H9 (cell line): ENCODE measurements at regions not wholly inside any gene's neighbourhood (a gene's known extent, or its start where the extent isn't known, plus 50 kb on each side); places are given as distances from the start of the nearest gene placed in this dataset.

Experiments used
- DNase-seq: peaks from one replicate; pipeline ENCODE4 v3.0.0-alpha.2; 2017
- H2AFZ ChIP-seq: one replicate; pipeline ENCODE4 v1.6.1; 2013; ENCODE audit warnings: mild to moderate bottlenecking, low read length, control low read depth, moderate library complexity
- H2AK5ac ChIP-seq: 2 replicates; pipeline ENCODE4 v1.6.1; 2013; ENCODE audit warnings: low read length, control low read depth, mixed read lengths; ENCODE audit not compliant: insufficient read length
- H2BK120ac ChIP-seq: one replicate; pipeline ENCODE4 v1.6.1; 2013; ENCODE audit warnings: low read depth, mild to moderate bottlenecking, low read length, control low read depth, inconsistent platforms; ENCODE audit not compliant: poor library complexity, severe bottlenecking
- H2BK12ac ChIP-seq: 2 replicates; pipeline ENCODE4 v1.6.1; 2013; ENCODE audit warnings: low read length, control low read depth, mixed read lengths, low read depth; ENCODE audit not compliant: insufficient read length
- H2BK15ac ChIP-seq: 2 replicates; pipeline ENCODE4 v1.6.1; 2013; ENCODE audit warnings: low read depth, low read length, control low read depth
- H2BK20ac ChIP-seq: one replicate; pipeline ENCODE4 v1.6.1; 2013; ENCODE audit warnings: low read depth, mild to moderate bottlenecking, low read length, control low read depth, inconsistent platforms; ENCODE audit not compliant: poor library complexity, severe bottlenecking
- H2BK5ac ChIP-seq: 2 replicates; pipeline ENCODE4 v1.6.1; 2013; ENCODE audit warnings: low read length, control low read depth, mixed read lengths; ENCODE audit not compliant: insufficient read length
- H3K14ac ChIP-seq: 2 replicates; pipeline ENCODE4 v1.6.1; 2013; ENCODE audit warnings: low read length, control low read depth; ENCODE audit not compliant: insufficient read depth
- H3K18ac ChIP-seq: 2 replicates; pipeline ENCODE4 v1.6.1; 2013; ENCODE audit warnings: low read depth, mild to moderate bottlenecking, mixed read lengths, low read length, control low read depth; ENCODE audit not compliant: insufficient read length
- H3K23ac ChIP-seq: 2 replicates; pipeline ENCODE4 v1.6.1; 2013; ENCODE audit warnings: low read length, control low read depth, mixed read lengths, low read depth; ENCODE audit not compliant: insufficient read length
- H3K23me2 ChIP-seq: 2 replicates; pipeline ENCODE4 v1.6.1; 2013; ENCODE audit warnings: low read depth, mild to moderate bottlenecking, mixed read lengths, low read length, control low read depth; ENCODE audit not compliant: insufficient read length, poor library complexity, severe bottlenecking
- H3K27ac ChIP-seq: 2 replicates; pipeline ENCODE4 v1.5.1; 2013; ENCODE audit warnings: low read length, control low read depth, mixed read lengths, low read depth; ENCODE audit not compliant: insufficient read length
- H3K27me3 ChIP-seq: 2 replicates; pipeline ENCODE4 v1.6.1; 2013; ENCODE audit warnings: low read length, control low read depth, inconsistent platforms; ENCODE audit not compliant: insufficient read depth
- H3K4ac ChIP-seq: 2 replicates; pipeline ENCODE4 v1.6.1; 2013; ENCODE audit warnings: low read depth, mild to moderate bottlenecking, control low read depth, inconsistent platforms, low read length, moderate library complexity
- H3K4me1 ChIP-seq: 2 replicates; pipeline ENCODE4 v1.6.1; 2013; ENCODE audit warnings: low read length, control low read depth, inconsistent platforms; ENCODE audit not compliant: insufficient read depth
- H3K4me2 ChIP-seq: 2 replicates; pipeline ENCODE4 v1.6.1; 2013; ENCODE audit warnings: low read length, control low read depth, mixed read lengths; ENCODE audit not compliant: insufficient read length, insufficient read depth
- H3K56ac ChIP-seq: 2 replicates; pipeline ENCODE4 v1.6.1; 2013; ENCODE audit warnings: low read depth, mild to moderate bottlenecking, mixed read lengths, low read length, control low read depth; ENCODE audit not compliant: insufficient read length
- H3K79me1 ChIP-seq: 2 replicates; pipeline ENCODE4 v1.6.1; 2013; ENCODE audit warnings: low read depth, mild to moderate bottlenecking, moderate library complexity, low read length, control low read depth, inconsistent platforms; ENCODE audit not compliant: insufficient read depth, poor library complexity, severe bottlenecking
- H3K79me2 ChIP-seq: 2 replicates; pipeline ENCODE4 v1.6.1; 2013; ENCODE audit warnings: low read length, control low read depth, inconsistent platforms; ENCODE audit not compliant: insufficient read depth
- H3K9ac ChIP-seq: 2 replicates; pipeline ENCODE4 v1.6.1; 2013; ENCODE audit warnings: low read length, control low read depth, mixed read lengths; ENCODE audit not compliant: insufficient read length; ENCODE audit errors: extremely low read depth
- H3K9me3 ChIP-seq: one replicate; pipeline ENCODE4 v1.6.1; 2013; ENCODE audit warnings: low read depth, low read length, inconsistent platforms; ENCODE audit not compliant: control insufficient read depth
- H3T11ph ChIP-seq: one replicate; pipeline ENCODE4 v1.6.1; 2013; ENCODE audit warnings: mild to moderate bottlenecking, low read length, control low read depth, inconsistent platforms
- H4K20me1 ChIP-seq: one replicate; pipeline ENCODE4 v1.6.1; 2013; ENCODE audit not compliant: control insufficient read depth, insufficient read length, insufficient read depth
- H4K5ac ChIP-seq: 2 replicates; pipeline ENCODE4 v1.6.1; 2013; ENCODE audit warnings: low read depth, mild to moderate bottlenecking, mixed read lengths, low read length, control low read depth; ENCODE audit not compliant: insufficient read length
- H4K8ac ChIP-seq: replicated peaks from 2 replicates; pipeline ENCODE4 v1.6.1; 2013; ENCODE audit warnings: low read length, control low read depth, mixed read lengths, low read depth; ENCODE audit not compliant: insufficient read length
- H4K91ac ChIP-seq: 2 replicates; pipeline ENCODE4 v1.6.1; 2013; ENCODE audit warnings: low read depth, mild to moderate bottlenecking, moderate library complexity, mixed read lengths, low read length, control low read depth; ENCODE audit not compliant: insufficient read length
- H3K27ac Mint-ChIP-seq, 3 experiments: 2 replicates in 2 of 3; 3 replicates in 1 of 3; pipeline ENCODE4 v1.8.0; 2020 to 2021; ENCODE audit warnings: mixed read lengths in 3 of 3, mild to moderate bottlenecking in 1 of 3, moderate library complexity in 1 of 3
- H3K27me3 Mint-ChIP-seq: 2 replicates; pipeline ENCODE4 v1.8.0; 2021; ENCODE audit warnings: low read depth, mild to moderate bottlenecking, moderate library complexity, mixed read lengths
- H3K36me3 Mint-ChIP-seq, 3 experiments: 2 replicates in 2 of 3; 3 replicates in 1 of 3; pipeline ENCODE4 v1.8.0; 2020 to 2021; ENCODE audit warnings: low read depth in 3 of 3, mixed read lengths in 3 of 3; ENCODE audit not compliant: insufficient read depth in 1 of 3
- H3K4me1 Mint-ChIP-seq, 2 experiments: 2 replicates each; pipeline ENCODE4 v1.8.0; 2020; ENCODE audit warnings: mixed read lengths in 2 of 2
- H3K4me3 Mint-ChIP-seq, 2 experiments: 2 replicates in 1 of 2; 3 replicates in 1 of 2; pipeline ENCODE4 v1.8.0; 2020 to 2021; ENCODE audit warnings: mild to moderate bottlenecking in 2 of 2, mixed read lengths in 2 of 2, moderate library complexity in 1 of 2
- H3K9me3 Mint-ChIP-seq, 2 experiments: 2 replicates in 1 of 2; 3 replicates in 1 of 2; pipeline ENCODE4 v1.8.0; 2020; ENCODE audit warnings: mild to moderate bottlenecking in 2 of 2, mixed read lengths in 2 of 2, moderate library complexity in 1 of 2
- CTCF ChIP-seq: fragments of 200-600 bp; sonication (generic); conservative IDR thresholded peaks from 3 replicates; pipeline ENCODE4 v1.8.0; 2021; ENCODE audit warnings: antibody characterized with exemption, mild to moderate bottlenecking

GRCh38 chr20:11698124-11698523 is 219.6 kb upstream of the BTBD3 start:
- no peaks in the 10 kb centered on the region for H3K4me1 ChIP-seq
- H4K8ac ChIP-seq: no peak overlapping the region
- H3K4me2 ChIP-seq: no peak overlapping the region
- H3K18ac ChIP-seq: no peak overlapping the region
- Mint-ChIP-seq H3K4me3 (no peak overlapping the region), H3K36me3 (peaks cover 0 to 10% (median 5%) of the 10 kb centered on the region in 3 experiments; a peak in 6 of 7 replicates), H3K27me3 (no peaks in the 10 kb centered on the region), H3K9me3 (peaks cover 8 to 9% of the 10 kb centered on the region in 2 experiments; a peak in 4 of 5 replicates), H3K4me1 (peaks cover 8 to 9% of the 10 kb centered on the region in 2 experiments; a peak in 3 of 4 replicates), H3K27ac (no peak overlapping the region)
- H3K27me3 ChIP-seq: no peaks in the 10 kb centered on the region
- no peak overlapping the region for H2BK20ac ChIP-seq
- H3K9me3 ChIP-seq: no peaks in the 10 kb centered on the region
- no peak overlapping the region for H3K27ac ChIP-seq
- no peak overlapping the region for H2BK5ac ChIP-seq
- no peak overlapping the region for H2AFZ ChIP-seq
- H3K4ac ChIP-seq: no peak overlapping the region
- H2AK5ac ChIP-seq: no peak overlapping the region
- no peak overlapping the region for H2BK12ac ChIP-seq
- no peak overlapping the region for H3T11ph ChIP-seq
- H3K23ac ChIP-seq: no peak overlapping the region
- no peak for DNase-seq
- H4K5ac ChIP-seq: no peak overlapping the region
- H4K91ac ChIP-seq: no peak overlapping the region
- H4K20me1 ChIP-seq: no peaks in the 10 kb centered on the region
- H2BK120ac ChIP-seq: no peak overlapping the region
- H3K79me1 ChIP-seq: no peaks in the 10 kb centered on the region
- no peak overlapping the region for H2BK15ac ChIP-seq
- no peak overlapping the region for H3K9ac ChIP-seq
- H3K56ac ChIP-seq: no peak overlapping the region
- H3K79me2 ChIP-seq: no peaks in the 10 kb centered on the region
- TF ChIP-seq CTCF: no peak
- H3K14ac ChIP-seq: no peak overlapping the region
- no peaks in the 10 kb centered on the region for H3K23me2 ChIP-seq
